ENCODE measurements at regions not wholly inside any gene's neighbourhood (a gene's known extent, or its start where the extent isn't known, plus 50 kb on each side); places are given as distances from the start of the nearest gene placed in this dataset.

GRCh38 chr5:57839437-57840079 lies 356.9 kb upstream of the ACTBL2 start:
- Histone ChIP-seq H3K27ac (ENCODE audit: low read depth, low read length) (no peak overlapping the region), H3K9me3 (ENCODE audit: control insufficient read depth in 3 of 3, low read length in 3 of 3) (no peaks in the 10 kb centered on the region), H3K4me3 (ENCODE audit: low read length in 3 of 3) (no peak overlapping the region), H3K36me3 (ENCODE audit: control insufficient read depth in 3 of 3, insufficient read depth in 3 of 3, low read length in 3 of 3) (no peaks in the 10 kb centered on the region), H3K9ac (ENCODE audit: low read depth in 1 of 3, low read length in 3 of 3) (no peak overlapping the region), H3K4me1 (ENCODE audit: control insufficient read depth in 3 of 3, insufficient read depth in 3 of 3, low read length in 3 of 3) (peaks cover 6 to 15% (median 6%) of the 10 kb centered on the region in 3 donors), H3K27me3 (ENCODE audit: control insufficient read depth in 3 of 3, insufficient read depth in 3 of 3, low read length in 3 of 3) (no peaks in the 10 kb centered on the region)

GRCh38 chr5:57839025-57839424 lies 356.4 kb upstream of the ACTBL2 start:
- H3K27ac ChIP-seq (ENCODE audit: low read depth, low read length) = no peak overlapping the region
- no peak overlapping the region for H3K9ac ChIP-seq (ENCODE audit: low read depth in 1 of 3, low read length in 3 of 3)
- H3K36me3 ChIP-seq (ENCODE audit: control insufficient read depth in 3 of 3, insufficient read depth in 3 of 3, low read length in 3 of 3) = no peaks in the 10 kb centered on the region
- H3K27me3 ChIP-seq (ENCODE audit: control insufficient read depth in 3 of 3, insufficient read depth in 3 of 3, low read length in 3 of 3) = no peaks in the 10 kb centered on the region
- H3K4me3 ChIP-seq (ENCODE audit: low read length in 3 of 3) = no peak overlapping the region
- H3K9me3 ChIP-seq (ENCODE audit: control insufficient read depth in 3 of 3, low read length in 3 of 3) = no peaks in the 10 kb centered on the region
- peaks cover 6 to 15% (median 6%) of the 10 kb centered on the region in 3 donors for H3K4me1 ChIP-seq (ENCODE audit: control insufficient read depth in 3 of 3, insufficient read depth in 3 of 3, low read length in 3 of 3)

GRCh38 chr5:57836921-57837320 lies 354.3 kb upstream of the ACTBL2 start:
- H3K27me3 ChIP-seq (ENCODE audit: control insufficient read depth in 3 of 3, insufficient read depth in 3 of 3, low read length in 3 of 3) = no peaks in the 10 kb centered on the region
- no peaks in the 10 kb centered on the region for H3K9me3 ChIP-seq (ENCODE audit: control insufficient read depth in 3 of 3, low read length in 3 of 3)
- no peak overlapping the region for H3K4me3 ChIP-seq (ENCODE audit: low read length in 3 of 3)
- H3K4me1 ChIP-seq (ENCODE audit: control insufficient read depth in 3 of 3, insufficient read depth in 3 of 3, low read length in 3 of 3) = peaks cover 6 to 10% (median 6%) of the 10 kb centered on the region in 3 donors
- no peak overlapping the region for H3K27ac ChIP-seq (ENCODE audit: low read depth, low read length)
- no peak overlapping the region for H3K9ac ChIP-seq (ENCODE audit: low read depth in 1 of 3, low read length in 3 of 3)
- H3K36me3 ChIP-seq (ENCODE audit: control insufficient read depth in 3 of 3, insufficient read depth in 3 of 3, low read length in 3 of 3) = no peaks in the 10 kb centered on the region

- no peak overlapping the region for H3K4me3 ChIP-seq (ENCODE audit: low read length in 3 of 3)
- H3K9me3 ChIP-seq (ENCODE audit: control insufficient read depth in 3 of 3, low read length in 3 of 3) = no peaks in the 10 kb centered on the region
- H3K27ac ChIP-seq (ENCODE audit: low read depth, low read length) = no peak overlapping the region
- H3K9ac ChIP-seq (ENCODE audit: low read depth in 1 of 3, low read length in 3 of 3) = no peak overlapping the region
- no peaks in the 10 kb centered on the region for H3K27me3 ChIP-seq (ENCODE audit: control insufficient read depth in 3 of 3, insufficient read depth in 3 of 3, low read length in 3 of 3)
- no peaks in the 10 kb centered on the region for H3K36me3 ChIP-seq (ENCODE audit: control insufficient read depth in 3 of 3, insufficient read depth in 3 of 3, low read length in 3 of 3)
- H3K4me1 ChIP-seq (ENCODE audit: control insufficient read depth in 3 of 3, insufficient read depth in 3 of 3, low read length in 3 of 3) = peaks cover under 1 to 4% (median 1%) of the 10 kb centered on the region in 3 donors
These were observed 353.7 kb upstream of the ACTBL2 start for GRCh38 chr5:57836331-57836730.

- Histone ChIP-seq H3K9me3 (ENCODE audit: control insufficient read depth in 3 of 3, low read length in 3 of 3) (no peaks in the 10 kb centered on the region), H3K27ac (ENCODE audit: low read depth, low read length) (no peak overlapping the region), H3K36me3 (ENCODE audit: control insufficient read depth in 3 of 3, insufficient read depth in 3 of 3, low read length in 3 of 3) (no peaks in the 10 kb centered on the region), H3K4me1 (ENCODE audit: control insufficient read depth in 3 of 3, insufficient read depth in 3 of 3, low read length in 3 of 3) (peaks cover 0 to 3% (median 0%) of the 10 kb centered on the region in 3 donors), H3K4me3 (ENCODE audit: low read length in 3 of 3) (no peak overlapping the region), H3K9ac (ENCODE audit: low read depth in 1 of 3, low read length in 3 of 3) (no peak overlapping the region), H3K27me3 (ENCODE audit: control insufficient read depth in 3 of 3, insufficient read depth in 3 of 3, low read length in 3 of 3) (no peaks in the 10 kb centered on the region)
These were observed 352.4 kb upstream of the ACTBL2 start for GRCh38 chr5:57834829-57835608.

GRCh38 chr5:57833489-57833888 lies 350.9 kb upstream of the ACTBL2 start:
- H3K36me3 ChIP-seq (ENCODE audit: control insufficient read depth in 3 of 3, insufficient read depth in 3 of 3, low read length in 3 of 3) = no peaks in the 10 kb centered on the region
- H3K4me3 ChIP-seq (ENCODE audit: low read length in 3 of 3) = no peak overlapping the region
- no peaks in the 10 kb centered on the region for H3K9me3 ChIP-seq (ENCODE audit: control insufficient read depth in 3 of 3, low read length in 3 of 3)
- H3K27ac ChIP-seq (ENCODE audit: low read depth, low read length) = no peak overlapping the region
- H3K9ac ChIP-seq (ENCODE audit: low read depth in 1 of 3, low read length in 3 of 3) = no peak overlapping the region
- H3K4me1 ChIP-seq (ENCODE audit: control insufficient read depth in 3 of 3, insufficient read depth in 3 of 3, low read length in 3 of 3) = peaks cover 0 to 3% (median 0%) of the 10 kb centered on the region in 3 donors
- H3K27me3 ChIP-seq (ENCODE audit: control insufficient read depth in 3 of 3, insufficient read depth in 3 of 3, low read length in 3 of 3) = no peaks in the 10 kb centered on the region

GRCh38 chr5:57832875-57833274 lies 350.3 kb upstream of the ACTBL2 start:
- H3K4me1 ChIP-seq (ENCODE audit: control insufficient read depth in 3 of 3, insufficient read depth in 3 of 3, low read length in 3 of 3) = peaks cover 0 to 3% (median 0%) of the 10 kb centered on the region in 3 donors
- no peaks in the 10 kb centered on the region for H3K27me3 ChIP-seq (ENCODE audit: control insufficient read depth in 3 of 3, insufficient read depth in 3 of 3, low read length in 3 of 3)
- H3K36me3 ChIP-seq (ENCODE audit: control insufficient read depth in 3 of 3, insufficient read depth in 3 of 3, low read length in 3 of 3) = no peaks in the 10 kb centered on the region
- no peak overlapping the region for H3K27ac ChIP-seq (ENCODE audit: low read depth, low read length)
- no peak overlapping the region for H3K4me3 ChIP-seq (ENCODE audit: low read length in 3 of 3)
- no peaks in the 10 kb centered on the region for H3K9me3 ChIP-seq (ENCODE audit: control insufficient read depth in 3 of 3, low read length in 3 of 3)
- H3K9ac ChIP-seq (ENCODE audit: low read depth in 1 of 3, low read length in 3 of 3) = no peak overlapping the region

GRCh38 chr5:57831932-57832331 lies 349.3 kb upstream of the ACTBL2 start:
- Histone ChIP-seq H3K4me3 (ENCODE audit: low read length in 3 of 3) (no peak overlapping the region), H3K9ac (ENCODE audit: low read depth in 1 of 3, low read length in 3 of 3) (no peak overlapping the region), H3K36me3 (ENCODE audit: control insufficient read depth in 3 of 3, insufficient read depth in 3 of 3, low read length in 3 of 3) (no peaks in the 10 kb centered on the region), H3K9me3 (ENCODE audit: control insufficient read depth in 3 of 3, low read length in 3 of 3) (no peaks in the 10 kb centered on the region), H3K4me1 (ENCODE audit: control insufficient read depth in 3 of 3, insufficient read depth in 3 of 3, low read length in 3 of 3) (peaks cover 0 to 3% (median 0%) of the 10 kb centered on the region in 3 donors), H3K27me3 (ENCODE audit: control insufficient read depth in 3 of 3, insufficient read depth in 3 of 3, low read length in 3 of 3) (no peaks in the 10 kb centered on the region), H3K27ac (ENCODE audit: low read depth, low read length) (no peak overlapping the region)

- Histone ChIP-seq H3K9me3 (ENCODE audit: control insufficient read depth in 3 of 3, low read length in 3 of 3) (no peaks in the 10 kb centered on the region), H3K27ac (ENCODE audit: low read depth, low read length) (no peak overlapping the region), H3K27me3 (ENCODE audit: control insufficient read depth in 3 of 3, insufficient read depth in 3 of 3, low read length in 3 of 3) (no peaks in the 10 kb centered on the region), H3K4me1 (ENCODE audit: control insufficient read depth in 3 of 3, insufficient read depth in 3 of 3, low read length in 3 of 3) (peaks cover 0 to 3% (median 0%) of the 10 kb centered on the region in 3 donors), H3K36me3 (ENCODE audit: control insufficient read depth in 3 of 3, insufficient read depth in 3 of 3, low read length in 3 of 3) (no peaks in the 10 kb centered on the region), H3K4me3 (ENCODE audit: low read length in 3 of 3) (no peak overlapping the region), H3K9ac (ENCODE audit: low read depth in 1 of 3, low read length in 3 of 3) (no peak overlapping the region)
These were observed 348.5 kb upstream of the ACTBL2 start for GRCh38 chr5:57831090-57831489.

GRCh38 chr5:57828221-57828620 lies 345.6 kb upstream of the ACTBL2 start:
- Histone ChIP-seq H3K27ac (ENCODE audit: low read depth, low read length) (no peak overlapping the region), H3K4me1 (ENCODE audit: control insufficient read depth in 3 of 3, insufficient read depth in 3 of 3, low read length in 3 of 3) (no peaks in the 10 kb centered on the region), H3K9ac (ENCODE audit: low read depth in 1 of 3, low read length in 3 of 3) (no peak overlapping the region), H3K9me3 (ENCODE audit: control insufficient read depth in 3 of 3, low read length in 3 of 3) (no peaks in the 10 kb centered on the region), H3K27me3 (ENCODE audit: control insufficient read depth in 3 of 3, insufficient read depth in 3 of 3, low read length in 3 of 3) (no peaks in the 10 kb centered on the region), H3K36me3 (ENCODE audit: control insufficient read depth in 3 of 3, insufficient read depth in 3 of 3, low read length in 3 of 3) (no peaks in the 10 kb centered on the region), H3K4me3 (ENCODE audit: low read length in 3 of 3) (no peak overlapping the region)

Data from skeletal muscle tissue (tissue), 3 donors.